Skin epidermis (tissue), 12 donors: ENCODE measurements at regions not wholly inside any gene's neighbourhood (a gene's known extent, or its start where the extent isn't known, plus 50 kb on each side); places are given as distances from the start of the nearest gene placed in this dataset.
"Not testable (repeated sequence)": the region's sequence is repeated elsewhere in the genome, so short reads cannot be mapped to it uniquely, and the experiment has no call there.

Experiments used
- H3K27ac ChIP-seq, 21 experiments: fragments of 200-600 bp; sonication (generic) in 11 of 21; one replicate each; pipeline ENCODE4 v1.5.0; 2020; ENCODE audit warnings: mild to moderate bottlenecking in 3 of 21, inconsistent platforms in 2 of 21, moderate library complexity in 2 of 21
- H3K4me3 ChIP-seq, 7 experiments: fragments of 200-600 bp; sonication (generic) in 2 of 7; one replicate each; pipeline ENCODE4 v1.5.0; 2020; ENCODE audit warnings: inconsistent platforms in 2 of 7, mild to moderate bottlenecking in 2 of 7, moderate library complexity in 1 of 7

DNA sequence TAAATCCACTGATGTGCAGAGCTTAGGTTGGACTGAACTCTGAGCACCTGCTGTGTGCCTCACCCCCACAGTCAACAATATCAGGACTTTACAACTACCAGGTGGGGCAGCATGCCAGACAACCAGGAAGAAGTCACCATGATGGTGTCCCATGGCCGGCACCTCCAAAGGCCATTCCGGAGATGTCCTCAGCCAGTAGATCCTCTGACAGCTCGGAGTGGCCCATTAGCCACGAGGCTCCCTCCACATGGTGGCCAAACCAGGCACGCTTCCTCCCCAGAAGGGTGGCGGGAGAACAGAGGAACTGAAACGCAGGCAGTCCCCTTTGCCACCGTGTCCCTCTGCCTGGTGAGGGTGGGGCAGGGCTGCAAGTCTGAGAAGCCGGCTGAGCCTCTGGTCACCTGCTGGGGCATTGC lies 390.0 kb downstream of the TNS3 start:
- H3K27ac ChIP-seq = no peak overlapping the region
- H3K4me3 ChIP-seq = no peak overlapping the region

DNA sequence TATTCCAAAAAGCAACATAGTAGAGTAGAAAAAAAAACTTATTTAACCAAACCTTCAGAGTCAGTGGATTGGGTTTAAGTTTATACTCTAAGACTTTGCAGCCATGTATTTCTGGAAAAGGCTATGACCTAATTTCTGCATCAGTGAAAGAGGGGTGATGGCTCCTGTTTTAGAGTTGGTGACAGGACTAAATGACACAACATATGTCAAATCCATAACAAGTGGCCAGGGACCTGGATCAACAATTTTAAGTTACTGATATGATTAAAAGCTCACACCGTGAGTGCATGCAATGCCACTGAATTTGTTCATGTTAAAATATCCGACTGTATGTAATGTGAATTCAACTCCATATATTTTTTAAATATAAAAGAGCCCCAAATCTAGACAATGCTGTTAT lies 390.6 kb downstream of the TNS3 start:
- Histone ChIP-seq H3K27ac (no peak overlapping the region), H3K4me3 (no peak overlapping the region)

DNA sequence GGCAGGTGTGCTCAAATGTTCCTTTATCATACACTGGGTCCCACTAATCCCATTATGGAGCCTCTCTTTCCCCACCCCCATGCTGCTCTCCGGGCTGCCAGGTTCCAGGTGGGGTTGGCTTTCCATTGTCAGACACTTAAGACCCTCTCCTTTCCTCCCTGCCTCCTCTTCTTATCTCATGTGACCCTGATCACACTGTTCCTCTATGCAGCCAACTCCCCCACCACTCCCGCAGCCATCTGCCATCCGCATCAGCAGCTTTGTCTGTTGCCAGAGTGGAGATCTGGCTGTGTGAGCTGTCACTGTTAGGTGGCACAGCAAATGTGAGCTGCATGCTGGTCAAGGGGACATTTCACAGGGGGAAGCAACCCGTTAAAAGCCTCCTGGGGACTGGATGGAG lies 391.4 kb downstream of the TNS3 start:
- H3K27ac ChIP-seq = no peak overlapping the region
- H3K4me3 ChIP-seq = no peak overlapping the region

DNA sequence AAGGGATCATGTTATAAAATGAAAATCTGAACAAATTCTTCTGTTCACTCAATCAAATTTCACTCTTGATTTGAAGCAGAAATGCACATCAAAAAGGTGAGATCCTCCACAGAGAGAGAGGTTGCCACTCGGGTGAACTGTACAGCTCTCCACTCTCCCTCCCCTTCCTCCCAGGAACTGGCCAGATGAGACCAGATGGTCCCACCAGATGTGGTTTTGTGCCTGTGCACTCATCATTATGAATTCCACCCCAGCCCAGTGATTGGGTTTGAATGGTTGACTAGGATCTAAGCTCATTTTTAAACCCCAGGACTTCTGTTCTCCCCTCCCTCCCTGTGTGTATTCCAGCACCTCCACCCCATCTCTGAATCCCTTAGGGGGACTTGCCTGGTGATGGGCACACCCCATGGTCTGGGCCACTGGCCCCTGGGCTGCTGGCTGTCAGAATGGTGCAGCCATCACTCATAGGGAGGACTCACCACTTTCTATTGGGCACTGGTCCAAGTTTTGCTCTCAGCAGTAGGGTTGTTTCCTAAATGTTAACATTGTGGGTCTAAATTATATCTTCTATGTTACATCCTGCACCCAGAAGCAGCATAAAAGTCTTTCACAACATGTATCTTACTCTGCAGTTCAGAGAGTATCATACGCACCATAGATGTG lies 393.1 kb downstream of the TNS3 start:
- Histone ChIP-seq H3K4me3 (no peak overlapping the region), H3K27ac (no peak overlapping the region)

DNA sequence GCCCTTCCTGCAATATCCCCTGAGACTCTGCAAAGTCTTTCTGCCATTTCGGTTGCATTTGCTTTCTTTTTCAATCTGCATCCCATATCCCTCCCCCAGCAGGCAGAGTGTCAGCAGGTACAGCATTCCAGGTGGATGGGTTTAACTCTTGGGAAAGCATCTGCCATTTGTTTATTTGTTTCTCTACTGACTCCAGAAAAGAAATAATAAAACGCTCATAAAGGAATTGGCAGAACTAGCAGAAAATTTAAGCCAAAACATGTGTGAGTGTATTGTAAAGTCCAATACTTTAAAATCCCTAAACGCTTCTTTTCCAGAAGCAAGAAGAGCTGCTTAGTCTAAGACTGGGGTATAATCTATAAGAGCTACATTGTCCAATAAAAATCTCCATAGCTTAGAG lies 393.8 kb downstream of the TNS3 start:
- H3K27ac ChIP-seq = no peak overlapping the region
- no peak overlapping the region for H3K4me3 ChIP-seq

DNA sequence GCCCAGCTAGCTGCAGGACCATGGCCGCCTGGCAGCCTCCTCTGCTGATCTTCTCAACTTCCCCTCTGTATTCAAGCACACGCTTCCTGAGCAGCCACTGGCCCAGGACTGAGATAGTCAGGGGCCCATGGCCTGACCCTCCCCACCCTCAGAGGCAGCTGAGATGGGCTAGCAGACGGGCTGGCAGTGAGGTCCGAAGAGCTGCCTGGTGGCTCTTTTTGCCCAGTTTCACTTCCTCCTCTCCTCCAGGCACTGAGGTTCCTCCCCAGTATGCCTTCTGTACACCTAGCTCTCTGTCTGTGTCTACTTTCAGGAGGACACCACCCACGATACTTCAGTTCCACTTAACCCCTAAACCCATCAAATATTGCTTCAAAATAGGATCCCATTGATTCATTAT lies 395.6 kb downstream of the TNS3 start:
- H3K4me3 ChIP-seq = no peak overlapping the region
- H3K27ac ChIP-seq = no peak overlapping the region

DNA sequence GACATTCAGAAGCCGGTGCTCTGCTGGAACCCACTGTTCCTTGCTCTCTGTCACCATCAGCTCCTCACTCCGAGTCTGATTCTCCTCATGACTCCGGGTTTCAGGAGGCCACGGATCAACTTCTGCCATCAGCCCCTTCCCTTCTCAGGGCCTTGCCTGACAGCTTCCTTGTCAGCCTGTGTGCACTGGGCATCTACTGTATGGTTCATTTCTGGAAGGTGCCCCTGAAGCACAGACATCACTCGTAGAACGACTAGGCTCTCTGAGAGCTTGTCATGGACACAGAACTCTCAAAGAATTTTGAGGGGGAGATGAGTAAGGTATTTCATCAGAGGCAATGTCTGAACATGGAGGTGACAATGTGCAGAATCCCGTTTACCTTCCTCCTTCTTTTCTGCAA lies 396.1 kb downstream of the TNS3 start:
- H3K4me3 ChIP-seq = no peak overlapping the region
- H3K27ac ChIP-seq = no peak overlapping the region

DNA sequence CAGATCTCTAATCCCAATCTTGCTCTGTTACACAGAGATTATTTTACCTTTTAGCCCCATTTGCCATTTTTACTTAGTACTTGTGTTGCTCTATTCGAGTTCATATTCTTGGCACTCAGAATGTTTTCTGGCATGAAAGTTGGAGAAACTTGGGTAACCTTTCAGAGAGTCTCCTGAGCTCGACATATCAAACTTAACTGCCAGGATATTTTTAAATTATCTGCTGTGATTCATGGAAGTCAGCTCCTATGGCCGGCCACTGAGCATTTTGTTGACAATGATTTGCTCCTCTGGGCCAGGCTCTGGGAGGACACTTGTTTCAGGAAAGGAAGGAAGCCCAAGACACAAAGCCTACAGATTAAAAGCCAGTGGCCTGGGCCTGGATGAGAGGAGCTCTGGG lies 396.7 kb downstream of the TNS3 start:
- H3K4me3 ChIP-seq = no peak overlapping the region
- no peak overlapping the region for H3K27ac ChIP-seq

DNA sequence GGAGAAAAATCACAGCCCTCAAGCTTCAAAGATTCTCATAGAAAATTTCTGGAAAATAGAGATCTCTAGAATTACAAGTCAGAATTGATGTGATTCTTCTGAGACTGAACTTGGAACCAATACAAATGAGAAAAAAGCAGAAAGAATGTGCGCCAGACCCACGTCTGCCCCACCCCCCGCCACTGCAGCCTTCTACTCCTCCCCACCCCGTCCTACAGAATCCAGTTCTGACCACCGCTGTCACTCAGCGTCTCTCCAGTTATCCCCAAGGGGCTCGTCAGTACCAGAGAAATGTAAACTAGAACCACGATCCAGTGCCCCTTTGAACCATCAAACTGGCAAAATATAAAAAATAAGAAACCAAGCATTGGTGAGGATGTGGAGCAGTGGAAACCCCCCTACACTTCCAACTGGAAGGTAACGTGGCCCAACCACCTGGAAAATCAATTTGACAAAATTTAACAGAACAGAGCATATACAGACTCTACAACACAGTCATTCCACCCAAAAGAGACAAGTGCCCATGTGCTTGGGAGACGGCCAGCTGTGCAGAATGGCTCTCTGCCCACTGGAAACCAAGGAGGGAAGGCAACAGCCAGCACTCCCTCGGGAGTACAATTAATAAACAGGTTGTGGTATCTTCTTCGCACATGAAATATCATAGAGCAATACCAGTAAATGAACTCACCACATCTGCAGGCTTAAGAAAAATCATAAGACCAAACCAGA lies 397.9 kb downstream of the TNS3 start:
- Histone ChIP-seq H3K4me3 (no peak overlapping the region), H3K27ac (no peak overlapping the region)

DNA sequence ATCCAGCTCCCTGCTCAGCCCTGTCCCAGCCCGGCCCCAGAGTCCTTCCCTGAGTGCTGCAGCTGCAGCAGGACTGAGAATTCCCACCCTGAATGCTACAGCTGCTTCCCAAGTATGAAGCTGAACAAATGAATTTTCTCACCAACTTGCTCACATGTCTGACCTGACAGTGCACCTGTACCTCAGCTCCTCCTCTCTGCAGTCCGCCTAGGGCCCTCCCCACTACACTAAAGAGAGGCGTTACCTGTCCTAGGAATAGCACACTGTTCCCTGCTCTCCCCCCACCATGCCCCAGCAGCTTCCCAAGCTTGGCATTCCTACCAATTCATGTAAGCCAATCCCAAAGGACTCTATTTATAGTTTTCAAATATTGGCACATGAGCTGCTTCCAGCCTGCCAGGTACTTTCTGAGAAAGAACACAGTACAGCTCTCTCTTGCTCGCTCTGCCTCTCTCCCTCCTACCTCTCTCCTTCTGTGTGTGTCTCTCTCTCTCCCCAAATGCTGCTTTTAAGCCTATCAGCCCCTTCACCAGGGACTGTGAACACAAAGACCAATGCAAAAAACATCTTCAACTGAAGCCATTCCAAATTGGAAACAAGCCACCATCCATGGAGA lies 400.1 kb downstream of the TNS3 start:
- Histone ChIP-seq H3K27ac (no peak overlapping the region), H3K4me3 (no peak overlapping the region)

DNA sequence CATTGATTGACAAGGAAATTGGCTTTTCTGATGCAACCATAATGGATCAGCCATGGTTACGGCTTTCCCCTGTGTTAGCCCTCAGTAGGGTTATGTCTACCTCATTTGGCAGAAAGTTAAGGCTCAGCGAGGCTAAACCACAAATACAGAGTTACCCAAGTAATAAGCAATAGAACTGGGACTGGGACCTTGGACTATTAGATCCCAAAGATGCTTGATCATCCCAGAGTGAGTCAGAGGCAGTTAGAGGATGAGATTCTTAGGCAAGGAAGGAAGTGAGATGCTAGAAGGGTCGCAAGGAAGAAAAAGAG lies 401.4 kb downstream of the TNS3 start:
- H3K4me3 ChIP-seq = no peak overlapping the region
- no peak overlapping the region for H3K27ac ChIP-seq

DNA sequence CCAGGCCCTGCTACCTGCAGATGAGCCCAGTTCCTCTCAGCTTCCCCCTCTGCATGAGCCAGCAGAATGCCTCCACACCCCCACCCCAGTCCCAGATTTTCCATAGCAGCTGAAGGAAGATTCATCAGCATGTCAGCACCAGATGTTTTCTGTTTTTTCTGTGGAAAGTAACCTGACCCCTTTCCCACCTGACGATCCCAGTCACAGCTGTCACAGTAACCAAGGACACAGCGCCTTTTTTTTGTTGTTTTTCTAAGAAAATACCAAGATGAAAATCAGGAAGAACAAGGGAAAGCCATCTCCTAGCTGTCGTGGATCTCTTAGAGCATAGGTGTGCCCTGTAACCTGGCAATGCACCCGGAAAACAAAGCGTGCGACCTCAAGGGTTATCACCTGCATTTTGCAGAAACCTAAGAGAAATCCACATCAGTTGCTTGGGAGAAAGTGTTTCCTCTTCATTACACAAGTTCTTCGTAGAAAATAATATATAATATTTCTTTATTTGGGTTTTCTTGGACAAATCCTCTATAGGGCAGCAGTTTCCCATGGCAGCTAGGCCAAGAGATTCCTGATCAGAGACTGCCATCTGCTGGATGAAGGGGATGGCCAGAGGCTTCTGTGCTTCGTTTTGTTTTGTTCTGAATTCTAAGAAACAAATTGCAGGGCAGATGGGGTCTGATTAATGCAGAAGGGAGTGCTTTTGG lies 401.9 kb downstream of the TNS3 start:
- H3K27ac ChIP-seq = no peak overlapping the region

DNA sequence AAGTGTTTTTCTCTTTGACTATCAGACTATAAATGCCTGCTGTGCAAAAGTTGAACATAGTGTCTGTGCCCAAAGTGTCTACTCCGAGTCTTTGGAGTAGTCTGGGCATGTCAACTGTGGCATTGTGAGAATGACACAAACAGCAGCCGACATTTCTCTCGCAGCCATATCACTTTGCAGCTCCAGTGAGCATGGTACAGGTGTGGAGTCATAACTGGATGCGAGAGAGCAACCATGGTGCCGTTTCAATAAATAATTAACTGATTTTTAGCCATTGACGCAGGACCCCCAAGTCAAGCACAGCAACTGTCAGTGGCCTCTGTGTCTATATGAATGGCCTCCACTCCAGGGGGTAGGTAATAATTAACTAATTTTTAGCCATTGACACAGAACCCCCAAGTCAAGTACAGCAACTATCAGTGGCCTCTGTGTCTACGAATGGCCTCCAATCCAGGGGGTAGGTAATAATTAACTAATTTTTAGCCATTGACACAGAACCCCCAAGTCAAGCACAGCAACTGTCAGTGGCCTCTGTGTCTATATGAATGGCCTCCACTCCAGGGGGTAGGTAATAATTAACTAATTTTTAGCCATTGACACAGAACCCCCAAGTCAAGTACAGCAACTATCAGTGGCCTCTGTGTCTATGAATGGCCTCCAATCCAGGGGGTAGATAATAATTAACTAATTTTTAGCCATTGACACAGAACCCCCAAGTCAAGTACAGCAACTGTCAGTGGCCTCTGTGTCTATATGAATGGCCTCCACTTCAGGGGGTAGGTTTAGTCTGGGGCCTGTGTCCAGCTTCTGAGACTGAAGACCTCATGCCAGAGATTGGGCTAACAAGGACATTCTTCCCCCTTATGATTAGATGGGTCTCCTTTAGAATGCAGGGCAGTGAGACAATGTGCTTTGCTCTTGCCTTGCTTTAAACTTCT lies 409.0 kb downstream of the TNS3 start:
- not testable (repeated sequence) for H3K4me3 ChIP-seq, H3K27ac ChIP-seq

More for the DNA sequence above, 401.9 kb downstream of the TNS3 start:
- H3K4me3 ChIP-seq = no peak overlapping the region

DNA sequence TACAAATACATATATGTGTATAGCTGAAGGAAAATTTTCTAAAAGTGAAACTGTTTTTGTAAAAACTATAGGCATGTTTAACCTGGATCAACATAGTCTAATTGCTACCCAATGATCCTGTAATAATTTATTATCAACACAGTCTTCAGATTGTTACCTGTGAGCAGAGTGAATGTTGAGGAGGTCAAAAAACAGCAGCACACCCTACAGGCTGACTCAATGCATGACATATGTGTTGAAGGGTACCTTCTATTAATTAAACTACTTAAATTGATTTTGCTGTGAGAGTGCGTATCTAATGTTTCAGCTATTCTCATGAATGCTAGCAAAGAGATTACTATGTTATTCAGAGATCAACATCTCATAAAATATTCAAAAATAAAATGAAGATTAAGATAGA lies 411.4 kb downstream of the TNS3 start:
- Histone ChIP-seq H3K27ac (no peak overlapping the region), H3K4me3 (no peak overlapping the region)

DNA sequence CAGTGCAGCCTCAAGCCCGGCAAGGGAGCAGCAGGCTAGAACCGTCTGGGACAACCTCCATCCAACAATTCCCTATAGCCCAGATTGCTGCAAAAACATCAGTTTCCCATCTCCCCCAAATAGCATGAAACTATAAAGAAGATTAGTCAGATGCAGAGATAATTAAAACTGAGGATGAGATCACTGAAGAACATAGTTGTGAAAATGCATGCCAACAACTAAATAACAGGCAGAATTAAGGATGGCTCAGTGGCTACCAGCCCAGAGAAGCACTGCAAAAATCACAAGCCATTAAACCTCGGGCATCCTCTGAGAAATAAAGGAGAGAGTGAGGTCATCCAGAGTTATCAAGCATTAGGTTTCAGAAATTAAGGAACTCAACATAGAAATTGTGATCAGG lies 427.1 kb downstream of the TNS3 start:
- Histone ChIP-seq H3K4me3 (no peak overlapping the region), H3K27ac (no peak overlapping the region)

DNA sequence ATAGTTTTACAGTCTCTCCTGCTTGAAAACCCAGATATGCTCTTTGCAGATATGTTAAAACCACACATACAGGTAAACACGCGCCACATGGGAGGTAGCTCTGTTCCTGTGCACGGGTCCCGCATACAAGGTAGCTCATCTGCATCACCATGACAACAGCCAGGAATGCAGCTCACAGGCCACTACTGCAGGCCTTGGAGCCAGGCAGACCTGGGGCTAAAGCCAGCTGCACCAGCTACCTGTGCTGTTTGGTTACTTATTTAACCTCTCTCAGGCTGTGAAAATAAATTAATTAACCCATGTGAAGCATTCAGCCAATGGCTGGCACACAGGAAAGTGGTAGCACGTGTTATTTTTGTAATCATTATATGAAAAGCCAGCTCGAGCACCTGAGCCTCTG lies 428.3 kb downstream of the TNS3 start:
- no peak overlapping the region for H3K27ac ChIP-seq
- no peak overlapping the region for H3K4me3 ChIP-seq

DNA sequence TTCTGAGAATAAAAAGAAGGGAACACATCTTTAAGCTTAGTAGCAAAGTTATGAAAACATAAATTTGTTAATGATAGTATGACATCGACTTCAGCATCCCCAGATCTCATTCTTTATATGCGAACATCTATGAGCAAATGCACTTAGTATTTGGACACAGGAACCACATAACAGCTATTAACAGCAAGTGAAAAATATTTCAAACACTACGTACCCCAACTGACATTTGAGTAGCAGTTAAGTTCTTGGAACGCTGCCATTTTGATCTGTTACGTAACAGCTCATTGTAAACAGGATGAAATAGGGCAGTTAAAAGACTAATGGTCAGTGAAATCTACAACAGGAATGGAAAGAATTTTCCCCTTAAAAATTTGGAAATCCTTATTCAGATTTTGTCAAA lies 428.9 kb downstream of the TNS3 start:
- Histone ChIP-seq H3K4me3 (no peak overlapping the region), H3K27ac (no peak overlapping the region)

DNA sequence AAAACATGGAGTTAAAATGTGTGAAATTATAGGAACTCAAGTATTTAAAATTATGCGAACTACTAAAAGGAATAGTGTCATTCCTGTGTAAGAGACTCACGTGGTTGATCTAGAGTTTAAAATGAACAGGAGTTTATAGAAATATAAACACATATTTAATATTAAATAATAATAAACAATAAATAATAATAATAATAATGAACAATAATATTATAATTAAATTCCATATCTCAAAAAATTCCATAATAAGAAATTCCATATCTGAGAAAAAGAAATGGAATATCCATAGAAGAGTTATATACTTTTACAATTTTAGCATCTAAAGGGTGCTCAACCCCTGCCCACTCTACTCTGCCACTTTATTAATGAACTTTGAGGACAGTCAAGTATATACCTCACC lies 429.6 kb downstream of the TNS3 start:
- Histone ChIP-seq H3K4me3 (no peak overlapping the region), H3K27ac (no peak overlapping the region)

DNA sequence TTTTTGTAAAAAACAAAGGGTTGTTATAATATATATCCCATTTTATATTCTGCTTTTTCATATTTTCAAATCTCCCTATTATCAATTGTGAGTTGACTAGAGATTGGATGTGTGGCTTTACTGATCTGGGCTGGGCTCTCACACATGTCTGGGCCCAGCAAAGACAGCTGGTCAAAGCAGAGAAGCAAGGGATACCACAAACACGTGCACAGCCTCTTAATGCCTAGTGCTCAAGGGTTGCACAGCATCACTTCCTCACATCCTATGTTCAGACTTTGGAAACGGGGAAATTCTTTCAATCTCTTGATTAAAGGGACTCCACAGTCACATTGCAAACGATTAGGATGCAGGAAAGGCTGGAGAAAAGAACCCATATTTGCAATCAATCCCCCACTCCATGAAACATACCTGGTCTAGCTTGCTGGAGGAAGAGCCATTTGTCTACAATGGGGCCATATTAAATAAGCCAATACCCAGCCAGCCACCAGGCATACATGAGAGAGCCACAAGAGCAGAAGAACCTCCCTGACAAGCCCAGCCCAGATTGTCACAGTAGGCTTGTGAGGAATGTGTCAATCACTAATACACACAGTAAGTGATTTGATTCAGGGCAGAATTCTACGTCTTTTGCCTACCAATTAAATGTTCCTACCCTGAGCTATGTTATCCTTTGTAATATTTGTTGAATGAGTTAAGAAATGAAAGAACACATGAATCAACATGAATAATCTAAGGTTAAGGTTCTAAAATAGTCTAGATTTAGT lies 431.2 kb downstream of the TNS3 start:
- H3K4me3 ChIP-seq = no peak overlapping the region
- H3K27ac ChIP-seq = no peak overlapping the region
